ENCODE measurements at regions not wholly inside any gene's neighbourhood (a gene's known extent, or its start where the extent isn't known, plus 50 kb on each side); places are given as distances from the start of the nearest gene placed in this dataset.

GRCh38 chr2:2938481-2938880 is 439.1 kb downstream of the EIPR1 start:
- no peaks in the 10 kb centered on the region for H3K36me3 ChIP-seq (replicated peaks in 1 of 2; ENCODE audit: control extremely low read depth in 1 of 2, control insufficient read depth in 1 of 2, extremely low read depth in 1 of 2, insufficient read depth in 2 of 2, low read length in 1 of 2)
- peaks cover 0 to 44% (median 0%) of the 10 kb centered on the region in 3 donors for H3K9me3 ChIP-seq (ENCODE audit: control extremely low read depth in 1 of 3, control insufficient read depth in 2 of 3, insufficient read depth in 1 of 3, low read length in 2 of 3)
- H2AFZ ChIP-seq (ENCODE audit: insufficient read depth, low read depth, low read length, poor library complexity, severe bottlenecking), result no peak overlapping the region
- no peak overlapping the region for H3K27ac ChIP-seq (ENCODE audit: low read length in 2 of 2)
- 88% methylated on average over 13 of the region's 14 CpGs for WGBS (ENCODE audit: insufficient coverage)
- peaks cover 8% of the 10 kb centered on the region for H3K9me3 Mint-ChIP-seq (ENCODE audit: insufficient read depth)
- H3K4me3 ChIP-seq (ENCODE audit: control extremely low read depth in 1 of 5, extremely low read depth in 1 of 5, insufficient read depth in 1 of 5, low read depth in 2 of 5, low read length in 4 of 5), result no peak overlapping the region
- H3K4me1 Mint-ChIP-seq, result no peaks in the 10 kb centered on the region
- peaks cover 4% of the 10 kb centered on the region for H3K27me3 Mint-ChIP-seq
- intact Hi-C loops (cut with micrococcal nuclease), result no loop called here
- H3K4me1 ChIP-seq (ENCODE audit: control insufficient read depth in 2 of 2, insufficient read depth in 2 of 2, low read length in 2 of 2), result no peaks in the 10 kb centered on the region
- POLR2A ChIA-PET, result no interaction called here
- no peak overlapping the region for H3K4me3 Mint-ChIP-seq
- no peaks in the 10 kb centered on the region for H4K20me1 ChIP-seq (ENCODE audit: control insufficient read depth, insufficient read depth, low read length, poor library complexity, severe bottlenecking)
- H3K4me2 ChIP-seq (replicated peaks; ENCODE audit: low read depth, low read length, poor library complexity, severe bottlenecking), result no peak overlapping the region
- H3K9ac ChIP-seq (ENCODE audit: low read length), result no peak overlapping the region
- no peak for DNase-seq
- no peaks in the 10 kb centered on the region for H3K27me3 ChIP-seq (replicated peaks in 1 of 4; ENCODE audit: control extremely low read depth in 1 of 4, control insufficient read depth in 3 of 4, insufficient read depth in 4 of 4, low read length in 3 of 4)
- CTCF ChIA-PET, result no interaction called here
- ATAC-seq (ENCODE audit: low read depth), result no peak
- no peaks in the 10 kb centered on the region for H3K79me2 ChIP-seq (ENCODE audit: control insufficient read depth, insufficient read depth, low read length)
- TF ChIP-seq EZH2 (IDR thresholded peaks at IDR 0.05; ENCODE audit: borderline replicate concordance, insufficient read depth, low read depth, low read length, poor library complexity, severe bottlenecking) (no peak), CTCF (IDR thresholded peaks at IDR 0.05) (no peak)
- no peak overlapping the region for H3K27ac Mint-ChIP-seq

DNA sequence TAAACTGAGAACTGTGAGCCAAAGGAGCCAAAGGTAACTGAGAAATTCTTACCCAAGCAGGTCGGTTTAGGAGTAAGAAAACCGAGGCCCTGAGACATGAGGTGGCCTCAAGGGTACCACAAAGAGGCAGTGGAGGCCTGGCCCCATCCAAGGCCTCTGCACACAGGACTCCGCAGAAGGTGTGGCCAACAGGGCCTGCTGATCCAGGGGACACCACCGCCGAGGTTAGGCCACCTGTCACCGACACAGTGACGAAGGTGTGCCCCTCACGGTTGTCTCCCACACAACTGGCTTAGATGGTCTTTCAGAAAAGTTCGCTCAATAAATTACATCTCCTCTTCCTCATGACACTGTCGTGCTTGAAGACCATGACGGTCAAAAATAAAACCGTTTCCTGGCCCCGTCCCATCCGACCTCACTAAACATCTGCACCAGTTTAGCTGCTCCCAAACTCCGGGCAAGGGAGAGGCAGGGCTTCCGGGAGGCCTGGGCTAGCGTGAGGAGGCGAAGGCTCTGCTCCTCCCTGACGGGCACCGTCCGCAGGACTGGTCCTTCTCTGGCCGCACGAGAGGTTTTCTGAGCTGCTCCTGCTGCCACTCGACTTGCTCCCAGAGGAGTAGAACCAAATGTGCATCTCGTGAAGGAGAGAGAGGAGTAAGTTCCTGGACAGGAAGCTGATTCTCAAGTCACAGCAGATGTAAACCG is 442.0 kb downstream of the EIPR1 start:
- Histone ChIP-seq H3K4me2 (replicated peaks; ENCODE audit: low read depth, low read length, poor library complexity, severe bottlenecking) (no peak overlapping the region), H3K9ac (ENCODE audit: low read length) (no peak overlapping the region), H3K27ac (ENCODE audit: low read length in 2 of 2) (no peak overlapping the region), H3K79me2 (ENCODE audit: control insufficient read depth, insufficient read depth, low read length) (no peaks in the 10 kb centered on the region), H3K36me3 (replicated peaks in 1 of 2; ENCODE audit: control extremely low read depth in 1 of 2, control insufficient read depth in 1 of 2, extremely low read depth in 1 of 2, insufficient read depth in 2 of 2, low read length in 1 of 2) (no peaks in the 10 kb centered on the region), H3K4me1 (ENCODE audit: control insufficient read depth in 2 of 2, insufficient read depth in 2 of 2, low read length in 2 of 2) (no peaks in the 10 kb centered on the region), H3K9me3 (ENCODE audit: control extremely low read depth in 1 of 3, control insufficient read depth in 2 of 3, insufficient read depth in 1 of 3, low read length in 2 of 3) (peaks cover 0 to 46% (median 0%) of the 10 kb centered on the region in 3 donors), H3K4me3 (ENCODE audit: control extremely low read depth in 1 of 5, extremely low read depth in 1 of 5, insufficient read depth in 1 of 5, low read depth in 2 of 5, low read length in 4 of 5) (no peak overlapping the region), H2AFZ (ENCODE audit: insufficient read depth, low read depth, low read length, poor library complexity, severe bottlenecking) (no peak overlapping the region), H4K20me1 (ENCODE audit: control insufficient read depth, insufficient read depth, low read length, poor library complexity, severe bottlenecking) (no peaks in the 10 kb centered on the region), H3K27me3 (replicated peaks in 1 of 4; ENCODE audit: control extremely low read depth in 1 of 4, control insufficient read depth in 3 of 4, insufficient read depth in 4 of 4, low read length in 3 of 4) (no peaks in the 10 kb centered on the region)
- TF ChIP-seq CTCF (IDR thresholded peaks at IDR 0.05) (no peak), EZH2 (IDR thresholded peaks at IDR 0.05; ENCODE audit: borderline replicate concordance, insufficient read depth, low read depth, low read length, poor library complexity, severe bottlenecking) (no peak)
- DNase-seq, result no peak
- WGBS (ENCODE audit: insufficient coverage), result 88% methylated on average over 25 of the region's 26 CpGs
- intact Hi-C loops (cut with micrococcal nuclease), result no loop called here
- Mint-ChIP-seq H3K27ac (no peak overlapping the region), H3K27me3 (peaks cover 4% of the 10 kb centered on the region), H3K9me3 (ENCODE audit: insufficient read depth) (peaks cover 8% of the 10 kb centered on the region), H3K4me3 (no peak overlapping the region), H3K4me1 (no peaks in the 10 kb centered on the region)
- ChIA-PET POLR2A (no interaction called here), CTCF (no interaction called here)
- no peak for ATAC-seq (ENCODE audit: low read depth)
